Stimulated activated CD8-positive, alpha-beta memory T cell treated with anti-CD3 and anti-CD28 coated beads, Interleukin-15, amount 100 ng/mL, for 1 hour (primary cell): ENCODE measurements at regions not wholly inside any gene's neighbourhood (a gene's known extent, or its start where the extent isn't known, plus 50 kb on each side); places are given as distances from the start of the nearest gene placed in this dataset.
"Not testable (repeated sequence)": the region's sequence is repeated elsewhere in the genome, so short reads cannot be mapped to it uniquely, and the experiment has no call there.

Experiments
- DNase-seq: peaks from one replicate; pipeline ENCODE4 v3.0.0-alpha.2; 2020; ENCODE audit warnings: low read depth

GRCh38 chr16:86345516-86345915 is 164.8 kb upstream of the FOXF1 start:
- DNase-seq, result no peak

- no peak for DNase-seq
Observed at GRCh38 chr16:86346034-86346433, 164.3 kb upstream of the FOXF1 start.

- no peak for DNase-seq
Observed at GRCh38 chr16:86347090-86347489, 163.2 kb upstream of the FOXF1 start.

- no peak for DNase-seq
Observed at GRCh38 chr16:86347916-86348555, 162.3 kb upstream of the FOXF1 start.

GRCh38 chr16:86349338-86349900 is 160.9 kb upstream of the FOXF1 start:
- no peak for DNase-seq

- no peak for DNase-seq
Observed at GRCh38 chr16:86350289-86350688, 160.0 kb upstream of the FOXF1 start.

- DNase-seq, result no peak
Observed at GRCh38 chr16:86351041-86351784, 159.1 kb upstream of the FOXF1 start.

- DNase-seq, result not testable (repeated sequence)
Observed at GRCh38 chr16:86351785-86352139, 158.6 kb upstream of the FOXF1 start.

GRCh38 chr16:86353148-86353547 is 157.2 kb upstream of the FOXF1 start:
- no peak for DNase-seq

- DNase-seq, result no peak
Observed at GRCh38 chr16:86353948-86354347, 156.4 kb upstream of the FOXF1 start.

GRCh38 chr16:86354641-86355513 is 155.4 kb upstream of the FOXF1 start:
- no peak for DNase-seq

- no peak for DNase-seq
Observed at GRCh38 chr16:86355531-86355930, 154.8 kb upstream of the FOXF1 start.

- no peak for DNase-seq
Observed at GRCh38 chr16:86355951-86356350, 154.4 kb upstream of the FOXF1 start.

- DNase-seq, result no peak
Observed at GRCh38 chr16:86356804-86357203, 153.5 kb upstream of the FOXF1 start.

GRCh38 chr16:86357303-86357702 is 153.0 kb upstream of the FOXF1 start:
- DNase-seq, result no peak

- no peak for DNase-seq
Observed at GRCh38 chr16:86357950-86358349, 152.4 kb upstream of the FOXF1 start.

GRCh38 chr16:86359571-86359970 is 150.8 kb upstream of the FOXF1 start:
- DNase-seq, result no peak

- DNase-seq, result no peak
Observed at GRCh38 chr16:86362155-86362849, 148.0 kb upstream of the FOXF1 start.

GRCh38 chr16:86363057-86363490 is 147.3 kb upstream of the FOXF1 start:
- no peak for DNase-seq

- no peak for DNase-seq
Observed at GRCh38 chr16:86363836-86364618, 146.3 kb upstream of the FOXF1 start.
